IMR-90 (cell line): ENCODE measurements at regions not wholly inside any gene's neighbourhood (a gene's known extent, or its start where the extent isn't known, plus 50 kb on each side); places are given as distances from the start of the nearest gene placed in this dataset.

Source experiments
- ATAC-seq: fragments of 200-7000 bp; cut with Tn5 transposase; 2 replicates; pipeline ENCODE4 v1.9.1; 2020; ENCODE audit warnings: low read depth, mild to moderate bottlenecking, moderate library complexity
- BruUV-seq: library from RNA; stranded (reverse); fragments of 400-500 nt; replicated peaks from 2 replicates; lab custom pipeline; 2021; lab: Mats Ljungman, UMichigan
- CTCF ChIA-PET: fragments of 300-600 bp; formaldehyde crosslinking; extraction: SDS; loops from one replicate; lab custom pipeline; 2021; ENCODE audit warnings: antibody characterized with exemption; lab: Yijun Ruan, JAX
- POLR2A ChIA-PET: fragments of 300-600 bp; sonication (Branson Sonifier 250); formaldehyde crosslinking; loops from one replicate; lab custom pipeline; 2022; ENCODE audit warnings: antibody characterized with exemption; ENCODE audit not compliant: unreplicated experiment; lab: Charles Lee
- DNase-seq: peaks from one replicate; pipeline ENCODE4 v3.0.0; 2013
- H2AFZ ChIP-seq: replicated peaks from 2 replicates; pipeline ENCODE3; 2013; ENCODE audit warnings: low read length, mild to moderate bottlenecking; ENCODE audit not compliant: poor library complexity
- H2AK5ac ChIP-seq: 2 replicates; pipeline ENCODE4 v1.6.1; 2013; ENCODE audit warnings: low read depth, low read length, inconsistent platforms
- H2AK9ac ChIP-seq: replicated peaks from 2 replicates; pipeline ENCODE3; 2013; ENCODE audit warnings: mild to moderate bottlenecking, low read depth, low read length, moderate library complexity; ENCODE audit not compliant: poor library complexity
- H2BK120ac ChIP-seq: 2 replicates; pipeline ENCODE4 v1.6.1; 2013; ENCODE audit warnings: low read depth, low read length, inconsistent platforms
- H2BK15ac ChIP-seq: 3 replicates; pipeline ENCODE4 v1.6.1; 2013; ENCODE audit warnings: low read depth, low read length, inconsistent platforms
- H2BK20ac ChIP-seq: 2 replicates; pipeline ENCODE4 v1.6.1; 2013; ENCODE audit warnings: low read depth, mild to moderate bottlenecking, inconsistent platforms, low read length, moderate library complexity
- H2BK5ac ChIP-seq: 2 replicates; pipeline ENCODE4 v1.6.1; 2013; ENCODE audit warnings: mild to moderate bottlenecking, low read depth, low read length, inconsistent platforms; ENCODE audit not compliant: poor library complexity, severe bottlenecking
- H3K14ac ChIP-seq: replicated peaks from 2 replicates; pipeline ENCODE4 v1.6.1; 2013; ENCODE audit warnings: low read depth, low read length, inconsistent platforms
- H3K18ac ChIP-seq: 2 replicates; pipeline ENCODE4 v1.6.1; 2013; ENCODE audit warnings: low read depth, low read length, control low read depth
- H3K23ac ChIP-seq: 2 replicates; pipeline ENCODE4 v1.6.1; 2013; ENCODE audit warnings: low read depth, low read length, inconsistent platforms
- H3K27ac ChIP-seq: 2 replicates; pipeline ENCODE4 v1.5.1; 2013; ENCODE audit warnings: mild to moderate bottlenecking, control low read depth, low read length; ENCODE audit not compliant: insufficient read depth
- H3K27me3 ChIP-seq: 2 replicates; pipeline ENCODE4 v1.6.1; 2013; ENCODE audit warnings: low read length; ENCODE audit not compliant: control insufficient read depth, insufficient read depth
- H3K36me3 ChIP-seq: 2 replicates; pipeline ENCODE4 v1.6.1; 2013; ENCODE audit warnings: low read length, mixed read lengths; ENCODE audit not compliant: control insufficient read depth, insufficient read depth
- H3K4ac ChIP-seq: 2 replicates; pipeline ENCODE4 v1.6.1; 2013; ENCODE audit warnings: low read depth, low read length, inconsistent platforms
- H3K4me1 ChIP-seq: 2 replicates; pipeline ENCODE4 v1.6.1; 2013; ENCODE audit warnings: low read length, mixed read lengths; ENCODE audit not compliant: control insufficient read depth, insufficient read depth
- H3K4me2 ChIP-seq: 2 replicates; pipeline ENCODE4 v1.6.1; 2013; ENCODE audit warnings: low read depth, mild to moderate bottlenecking, control low read depth, low read length, moderate library complexity
- H3K4me3 ChIP-seq: 2 replicates; pipeline ENCODE4 v1.5.1; 2013; ENCODE audit warnings: low read depth, mild to moderate bottlenecking, control low read depth, low read length, moderate library complexity; ENCODE audit not compliant: insufficient read depth
- H3K56ac ChIP-seq: 2 replicates; pipeline ENCODE4 v1.6.1; 2013; ENCODE audit warnings: low read length, inconsistent platforms; ENCODE audit not compliant: insufficient read depth; ENCODE audit errors: extremely low read depth
- H3K79me1 ChIP-seq, 2 experiments: 2 replicates each; pipeline ENCODE4 v1.6.1; 2013; ENCODE audit warnings: low read length in 2 of 2, inconsistent platforms in 1 of 2, low read depth in 1 of 2
- H3K9ac ChIP-seq: 2 replicates; pipeline ENCODE4 v1.6.1; 2013; ENCODE audit warnings: low read depth, low read length, control low read depth
- H3K9me1 ChIP-seq: 2 replicates; pipeline ENCODE4 v1.6.1; 2013; ENCODE audit warnings: low read length, inconsistent platforms; ENCODE audit not compliant: insufficient read depth
- H3K9me3 ChIP-seq: 2 replicates; pipeline ENCODE4 v1.6.1; 2013; ENCODE audit warnings: low read length; ENCODE audit not compliant: control insufficient read depth, insufficient read depth
- H4K20me1 ChIP-seq: 2 replicates; pipeline ENCODE4 v1.6.1; 2013; ENCODE audit warnings: low read length, inconsistent platforms; ENCODE audit not compliant: insufficient read depth
- H4K5ac ChIP-seq: 2 replicates; pipeline ENCODE4 v1.6.1; 2013; ENCODE audit warnings: mild to moderate bottlenecking, low read depth, low read length, control low read depth
- H4K8ac ChIP-seq, 2 experiments: 2 replicates each; pipeline ENCODE4 v1.6.1; 2013; ENCODE audit warnings: low read depth in 2 of 2, low read length in 2 of 2, control low read depth in 1 of 2, inconsistent platforms in 1 of 2
- H4K91ac ChIP-seq: 2 replicates; pipeline ENCODE4 v1.6.1; 2013; ENCODE audit warnings: low read depth, low read length, inconsistent platforms; ENCODE audit not compliant: insufficient read depth
- BHLHE40 ChIP-seq: fragments of 150-350 bp; IDR thresholded peaks from 2 replicates; pipeline ENCODE4 v1.6.1; 2016; ENCODE audit warnings: mild to moderate bottlenecking, low read depth, low read length
- CEBPB ChIP-seq: IDR thresholded peaks from 2 replicates; pipeline ENCODE4 v1.6.1; 2012; ENCODE audit warnings: low read depth, low read length, improper control_type of control experiment
- CHD1 ChIP-seq: IDR thresholded peaks from 2 replicates; pipeline ENCODE4 v1.6.1; 2012; ENCODE audit warnings: low read depth, low read length, improper control_type of control experiment
- ELK1 ChIP-seq: fragments of 150-350 bp; IDR thresholded peaks from 2 replicates; pipeline ENCODE4 v1.6.1; 2016; ENCODE audit warnings: low read depth, mild to moderate bottlenecking, low read length, moderate library complexity, borderline replicate concordance
- FOS ChIP-seq: fragments of 150-350 bp; IDR thresholded peaks from 2 replicates; pipeline ENCODE4 v1.6.1; 2016; ENCODE audit warnings: low read depth, low read length
- MAFK ChIP-seq: IDR thresholded peaks from 2 replicates; pipeline ENCODE4 v1.6.1; 2012; ENCODE audit warnings: low read depth, low read length, improper control_type of control experiment
- MAZ ChIP-seq: IDR thresholded peaks from 2 replicates; pipeline ENCODE4 v1.6.1; 2012; ENCODE audit warnings: low read depth, mild to moderate bottlenecking, low read length, improper control_type of control experiment, moderate library complexity, borderline replicate concordance
- MXI1 ChIP-seq: IDR thresholded peaks from 2 replicates; pipeline ENCODE4 v1.6.1; 2012; ENCODE audit warnings: low read depth, mild to moderate bottlenecking, low read length, moderate library complexity, borderline replicate concordance
- NFE2L2 ChIP-seq: fragments of 150-350 bp; IDR thresholded peaks from 2 replicates; pipeline ENCODE4 v1.6.1; 2016; ENCODE audit warnings: low read depth, mild to moderate bottlenecking, low read length
- RFX5 ChIP-seq: IDR thresholded peaks from 2 replicates; pipeline ENCODE4 v1.8.0; 2012; ENCODE audit warnings: low read depth, mild to moderate bottlenecking, low read length, moderate library complexity
- SMC3 ChIP-seq: fragments of 150-350 bp; IDR thresholded peaks from 2 replicates; pipeline ENCODE4 v1.6.1; 2016; ENCODE audit warnings: low read depth, mild to moderate bottlenecking, antibody characterized with exemption, low read length, moderate library complexity
- whole genome bisulfite sequencing, 2 experiments: methylation state at CpG; one replicate each; pipeline versions ENCODE4 v1.1.5 to v1.1.7; 2013; ENCODE audit warnings: missing lambda C conversion rate in 2 of 2; ENCODE audit not compliant: insufficient read length in 1 of 2; ENCODE audit errors: extremely low coverage in 2 of 2; 5-methylcytosine and 5-hydroxymethylcytosine counted together
- dilution Hi-C: fragments of 300-500 bp; cut with HindIII; formaldehyde crosslinking; loops from one replicate; pipeline ENCODE4 v1.14.3; 2018; ENCODE audit warnings: low sequenced_read_pairs; ENCODE audit not compliant: unreplicated experiment
- in situ Hi-C: fragments of 300-500 bp; cut with MboI; formaldehyde crosslinking; loops from 3 replicates; pipeline ENCODE4 v1.14.3; 2019; ENCODE audit warnings: low sequenced_read_pairs, inconsistent platforms, mixed read lengths
- intact Hi-C: fragments of 100-400 bp; cut with micrococcal nuclease; formaldehyde crosslinking; loops from 2 replicates; pipeline ENCODE4 v1.10.0; 2022
- TF ChIP-seq, protein P1 (sequence below): fragments of 150-350 bp; IDR thresholded peaks from 2 replicates; pipeline ENCODE4 v1.6.1; 2017; ENCODE audit warnings: mild to moderate bottlenecking, antibody characterized with exemption, low read length, low read depth

DNA sequence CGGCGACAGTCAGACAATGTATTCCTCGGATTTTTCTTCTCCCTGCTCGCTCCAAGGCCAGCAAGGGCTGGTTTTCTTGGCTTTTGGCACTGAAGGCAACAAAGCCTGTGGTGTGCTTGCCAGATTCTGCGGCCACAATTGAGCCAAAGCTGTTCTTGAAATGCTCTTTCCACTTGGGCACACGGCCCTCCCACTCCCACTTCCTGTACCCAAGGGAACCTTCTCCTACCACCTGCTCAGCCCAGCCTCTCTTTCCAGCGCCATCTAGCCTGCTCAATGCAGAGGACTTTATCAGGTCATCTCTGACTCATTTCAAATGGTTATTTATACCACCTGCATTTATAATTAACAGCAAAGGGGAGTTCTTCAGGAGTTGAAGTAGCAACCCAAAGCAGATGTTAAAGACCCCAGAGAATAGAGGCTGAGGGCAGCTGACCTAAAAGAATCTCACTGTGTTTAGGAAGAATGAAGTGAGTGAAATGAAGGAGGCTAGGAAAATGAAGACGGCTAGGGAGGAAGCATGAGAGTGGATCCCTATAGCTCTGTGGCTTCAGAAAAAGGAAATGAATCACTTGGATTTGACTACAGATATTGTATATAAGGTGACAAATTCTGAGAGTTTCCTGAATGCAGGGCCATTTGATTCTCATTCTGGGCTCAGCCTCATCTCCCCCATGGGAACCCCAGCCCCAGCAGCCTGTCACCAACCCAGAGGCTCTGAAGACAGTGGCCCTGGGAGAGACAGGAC is 439.0 kb downstream of the ENC1 start:
- Histone ChIP-seq H3K4me2 (no peak overlapping the region), H2BK15ac (0 out of 3 replicates have a peak overlapping the region, but pooled peaks have one; percentile 1), H2AFZ (peak overlapping the region; percentile 40), H4K5ac (no peak overlapping the region), H4K91ac (no peak overlapping the region), H3K4me3 (no peak overlapping the region), H3K9ac (no peak overlapping the region), H3K14ac (no peak overlapping the region), H3K4me1 (peaks cover 6% of the 10 kb centered on the region), H3K27me3 (no peaks in the 10 kb centered on the region), H3K18ac (no peak overlapping the region), H3K36me3 (no peaks in the 10 kb centered on the region), H3K23ac (no peak overlapping the region), H2BK120ac (no peak overlapping the region; the same call in 1 of the 2 replicates), H3K9me3 (no peaks in the 10 kb centered on the region), H2BK20ac (peak overlapping the region; percentile 11; the same call in 1 of the 2 replicates), H3K4ac (peak overlapping the region; percentile 21; the same call in 1 of the 2 replicates), H3K27ac (no peak overlapping the region), H2AK5ac (peak overlapping the region; percentile 30; the same call in 1 of the 2 replicates), H2BK5ac (no peak overlapping the region), H3K9me1 (peaks cover 12% of the 10 kb centered on the region), H3K56ac (no peak overlapping the region), H3K79me1 (no peaks in the 10 kb centered on the region), H4K20me1 (no peaks in the 10 kb centered on the region), H2AK9ac (no peak overlapping the region), H4K8ac (no peak overlapping the region)
- ATAC-seq (no peak), DNase-seq (peak; percentile 51)
- TF ChIP-seq CEBPB (no peak), MXI1 (no peak), ELK1 (no peak), MAFK (no peak), FOS (no peak), BHLHE40 (no peak), NFE2L2 (no peak), CHD1 (no peak), RFX5 (no peak), SMC3 (no peak), MAZ (no peak)
- TF ChIP-seq, protein P1, sequence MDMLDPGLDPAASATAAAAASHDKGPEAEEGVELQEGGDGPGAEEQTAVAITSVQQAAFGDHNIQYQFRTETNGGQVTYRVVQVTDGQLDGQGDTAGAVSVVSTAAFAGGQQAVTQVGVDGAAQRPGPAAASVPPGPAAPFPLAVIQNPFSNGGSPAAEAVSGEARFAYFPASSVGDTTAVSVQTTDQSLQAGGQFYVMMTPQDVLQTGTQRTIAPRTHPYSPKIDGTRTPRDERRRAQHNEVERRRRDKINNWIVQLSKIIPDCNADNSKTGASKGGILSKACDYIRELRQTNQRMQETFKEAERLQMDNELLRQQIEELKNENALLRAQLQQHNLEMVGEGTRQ, result no peak
- no TSS peak for BruUV-seq
- in situ Hi-C loops (no loop called here), dilution Hi-C loops (no loop called here), intact Hi-C loops (no loop called here)
- POLR2A ChIA-PET, result no interaction called here
- CTCF ChIA-PET, result no interaction called here
- 80% methylated on average over 7 of the region's 8 CpGs; no CpG with 5 or more reads in 1 of the 2 experiments for whole genome bisulfite sequencing, 2 experiments
